ENCODE measurements at regions not wholly inside any gene's neighbourhood (a gene's known extent, or its start where the extent isn't known, plus 50 kb on each side); places are given as distances from the start of the nearest gene placed in this dataset.

DNA sequence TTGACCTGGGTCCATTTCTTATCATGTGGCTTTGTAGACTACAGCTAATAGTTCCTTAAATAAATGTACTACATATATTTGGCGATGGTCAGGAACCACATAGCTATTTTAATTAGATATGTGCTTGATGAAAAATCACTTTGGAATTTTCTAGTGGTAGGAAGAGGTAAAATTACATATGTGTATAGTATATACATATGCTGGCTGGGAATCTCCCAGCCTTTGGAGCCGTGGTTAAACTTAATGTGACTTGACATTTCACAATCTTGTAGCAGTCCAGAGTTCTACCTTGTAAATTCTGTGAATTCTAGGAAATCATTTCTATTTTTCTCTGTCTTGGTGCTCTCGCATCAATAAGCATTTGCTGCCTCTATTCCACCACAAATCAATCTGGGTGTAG lies 565.0 kb downstream of the DMRTA1 start:
- no peaks in the 10 kb centered on the region for H3K4me1 ChIP-seq
- no peaks in the 10 kb centered on the region for H3K36me3 ChIP-seq
- TF ChIP-seq POLR2AphosphoS5 (IDR thresholded peaks at IDR 0.05) (no peak), EP300 (IDR thresholded peaks at IDR 0.05) (no peak), POLR2A (IDR thresholded peaks at IDR 0.05; ENCODE audit: low read depth) (no peak)
- TF ChIP-seq, protein P1, sequence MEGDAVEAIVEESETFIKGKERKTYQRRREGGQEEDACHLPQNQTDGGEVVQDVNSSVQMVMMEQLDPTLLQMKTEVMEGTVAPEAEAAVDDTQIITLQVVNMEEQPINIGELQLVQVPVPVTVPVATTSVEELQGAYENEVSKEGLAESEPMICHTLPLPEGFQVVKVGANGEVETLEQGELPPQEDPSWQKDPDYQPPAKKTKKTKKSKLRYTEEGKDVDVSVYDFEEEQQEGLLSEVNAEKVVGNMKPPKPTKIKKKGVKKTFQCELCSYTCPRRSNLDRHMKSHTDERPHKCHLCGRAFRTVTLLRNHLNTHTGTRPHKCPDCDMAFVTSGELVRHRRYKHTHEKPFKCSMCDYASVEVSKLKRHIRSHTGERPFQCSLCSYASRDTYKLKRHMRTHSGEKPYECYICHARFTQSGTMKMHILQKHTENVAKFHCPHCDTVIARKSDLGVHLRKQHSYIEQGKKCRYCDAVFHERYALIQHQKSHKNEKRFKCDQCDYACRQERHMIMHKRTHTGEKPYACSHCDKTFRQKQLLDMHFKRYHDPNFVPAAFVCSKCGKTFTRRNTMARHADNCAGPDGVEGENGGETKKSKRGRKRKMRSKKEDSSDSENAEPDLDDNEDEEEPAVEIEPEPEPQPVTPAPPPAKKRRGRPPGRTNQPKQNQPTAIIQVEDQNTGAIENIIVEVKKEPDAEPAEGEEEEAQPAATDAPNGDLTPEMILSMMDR (IDR thresholded peaks at IDR 0.05) = no peak
- no peak overlapping the region for H3K27ac ChIP-seq (replicated peaks in 1 of 4)
- H3K9me3 ChIP-seq = no peaks in the 10 kb centered on the region
- WGBS = 88% methylated on average over 3 of the region's 3 CpGs
- intact Hi-C loops (cut with DNase I) = no loop called here
- DNase-seq (ENCODE audit: extremely low spot score) = no peak
- H3K4me3 ChIP-seq = no peak overlapping the region
- H3K27me3 ChIP-seq = no peaks in the 10 kb centered on the region

DNA sequence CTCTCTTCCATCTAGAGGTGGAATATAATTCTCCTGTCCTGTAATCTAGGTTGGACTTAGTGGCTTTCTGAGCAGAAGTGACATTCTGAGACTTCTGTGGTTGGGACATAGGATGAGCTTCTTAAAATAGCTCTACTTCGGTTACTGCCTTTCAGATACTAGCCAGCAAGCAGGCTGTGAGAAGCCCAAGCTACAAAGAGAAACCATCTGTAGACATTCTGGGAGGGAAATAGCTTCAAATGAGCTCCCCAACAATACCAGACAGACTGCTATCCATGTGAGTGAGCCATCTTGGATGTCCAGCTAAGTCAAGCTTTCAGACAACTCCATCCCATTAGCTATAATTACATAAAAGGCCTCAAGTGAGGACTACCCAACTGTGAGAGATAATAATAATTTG lies 568.9 kb downstream of the DMRTA1 start:
- WGBS = 92% methylated on average over 1 of the region's 1 CpG

DNA sequence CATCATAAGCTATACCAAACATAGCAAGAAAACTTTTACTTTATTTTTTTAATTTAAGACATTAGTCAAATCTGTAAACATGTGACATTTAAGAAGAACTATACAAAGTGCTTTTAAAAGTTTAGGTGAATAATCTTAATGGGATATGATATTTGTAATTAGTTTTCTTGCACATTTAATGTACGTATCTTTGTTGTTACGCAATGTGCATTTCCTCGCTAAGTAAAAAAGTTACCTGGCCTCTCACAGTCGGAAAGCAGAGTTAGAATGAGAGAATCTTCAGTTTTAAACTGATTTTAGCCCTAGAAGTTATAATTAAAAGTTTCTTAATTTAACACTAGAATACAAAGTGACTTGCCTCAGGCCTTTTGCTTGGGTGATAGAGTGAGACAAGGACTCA lies 589.8 kb downstream of the DMRTA1 start:
- no peak for DNase-seq (ENCODE audit: extremely low spot score)
- H3K36me3 ChIP-seq = no peaks in the 10 kb centered on the region
- intact Hi-C loops (cut with DNase I) = no loop called here
- no peaks in the 10 kb centered on the region for H3K9me3 ChIP-seq
- no peak overlapping the region for H3K4me3 ChIP-seq
- 93% methylated on average over 4 of the region's 4 CpGs for WGBS
- TF ChIP-seq POLR2AphosphoS5 (IDR thresholded peaks at IDR 0.05) = no peak
- TF ChIP-seq, protein P1 (IDR thresholded peaks at IDR 0.05) = no peak
- no peak for TF ChIP-seq POLR2A (IDR thresholded peaks at IDR 0.05; ENCODE audit: low read depth)
- TF ChIP-seq EP300 (IDR thresholded peaks at IDR 0.05) = no peak
- no peak overlapping the region for H3K27ac ChIP-seq (replicated peaks in 1 of 4)
- H3K4me1 ChIP-seq = peaks cover 0 to 13% (median 4%) of the 10 kb centered on the region in 4 donors
- no peaks in the 10 kb centered on the region for H3K27me3 ChIP-seq

More for the DNA sequence above, 568.9 kb downstream of the DMRTA1 start:
- TF ChIP-seq, protein P1 (IDR thresholded peaks at IDR 0.05) = no peak
- TF ChIP-seq EP300 (IDR thresholded peaks at IDR 0.05) = no peak
- no peak for TF ChIP-seq POLR2A (IDR thresholded peaks at IDR 0.05; ENCODE audit: low read depth)
- TF ChIP-seq POLR2AphosphoS5 (IDR thresholded peaks at IDR 0.05) = no peak
- Histone ChIP-seq H3K4me3 (no peak overlapping the region), H3K9me3 (no peaks in the 10 kb centered on the region), H3K4me1 (no peaks in the 10 kb centered on the region), H3K27me3 (no peaks in the 10 kb centered on the region), H3K36me3 (no peaks in the 10 kb centered on the region), H3K27ac (replicated peaks in 1 of 4) (no peak overlapping the region)
- intact Hi-C loops (cut with DNase I) = no loop called here
- DNase-seq (ENCODE audit: extremely low spot score) = no peak

DNA sequence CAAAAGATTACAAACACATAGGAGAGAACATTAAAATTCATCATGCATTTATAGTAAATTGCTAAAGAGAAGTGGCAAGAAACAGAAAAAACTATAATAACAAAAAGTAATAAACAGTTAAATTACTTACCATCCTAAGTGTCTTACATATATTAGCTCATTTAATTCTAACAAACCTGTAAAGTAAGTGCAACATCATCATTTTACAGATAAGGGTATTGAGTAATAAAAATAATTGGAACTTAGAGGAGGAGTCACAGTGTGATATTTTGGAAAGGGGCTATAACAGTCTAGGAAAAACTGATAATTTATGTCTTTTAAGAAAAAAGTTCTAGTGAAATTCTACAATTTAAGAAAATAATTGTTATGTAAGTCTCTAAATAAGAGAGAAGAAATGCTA lies 592.8 kb downstream of the DMRTA1 start:
- Histone ChIP-seq H3K4me3 (no peak overlapping the region), H3K27me3 (no peaks in the 10 kb centered on the region), H3K9me3 (no peaks in the 10 kb centered on the region), H3K27ac (replicated peaks in 1 of 4) (no peak overlapping the region), H3K4me1 (peaks cover 0 to 13% (median 4%) of the 10 kb centered on the region in 4 donors), H3K36me3 (no peaks in the 10 kb centered on the region)
- intact Hi-C loops (cut with DNase I) = no loop called here
- no peak for DNase-seq (ENCODE audit: extremely low spot score)
- TF ChIP-seq, protein P1 (IDR thresholded peaks at IDR 0.05) = no peak
- TF ChIP-seq EP300 (IDR thresholded peaks at IDR 0.05) (no peak), POLR2A (IDR thresholded peaks at IDR 0.05; ENCODE audit: low read depth) (no peak), POLR2AphosphoS5 (IDR thresholded peaks at IDR 0.05) (no peak)

DNA sequence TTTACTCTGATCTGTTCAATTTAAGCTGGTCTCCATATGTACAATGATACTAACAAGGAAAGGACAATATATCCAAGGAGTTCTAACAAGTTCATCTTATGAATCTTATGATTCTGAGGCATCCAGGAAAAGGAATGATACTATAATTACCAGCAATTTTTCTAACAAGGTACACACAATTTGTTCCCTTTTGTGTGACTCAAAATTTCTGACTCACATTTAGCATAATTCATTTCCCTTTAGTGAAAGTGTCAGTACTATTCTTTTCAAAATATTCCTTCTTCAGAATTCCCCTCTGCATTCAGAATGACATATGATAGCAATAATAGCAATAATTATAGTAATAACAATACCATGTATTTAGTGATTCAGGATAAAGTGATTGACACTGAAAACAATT lies 594.8 kb downstream of the DMRTA1 start:
- Histone ChIP-seq H3K27ac (replicated peaks in 1 of 4) (no peak overlapping the region), H3K36me3 (no peaks in the 10 kb centered on the region), H3K4me3 (no peak overlapping the region), H3K27me3 (no peaks in the 10 kb centered on the region), H3K9me3 (no peaks in the 10 kb centered on the region), H3K4me1 (peaks cover 0 to 13% (median 4%) of the 10 kb centered on the region in 4 donors)
- intact Hi-C loops (cut with DNase I) = no loop called here
- no peak for DNase-seq (ENCODE audit: extremely low spot score)
- TF ChIP-seq EP300 (IDR thresholded peaks at IDR 0.05) (no peak), POLR2A (IDR thresholded peaks at IDR 0.05; ENCODE audit: low read depth) (no peak), POLR2AphosphoS5 (IDR thresholded peaks at IDR 0.05) (no peak)
- TF ChIP-seq, protein P1 (IDR thresholded peaks at IDR 0.05) = no peak

All from esophagus muscularis mucosa (tissue), 4 donors.